GM21529 (cell line): ENCODE measurements at regions not wholly inside any gene's neighbourhood (a gene's known extent, or its start where the extent isn't known, plus 50 kb on each side); places are given as distances from the start of the nearest gene placed in this dataset.
"Not testable (repeated sequence)": the region's sequence is repeated elsewhere in the genome, so short reads cannot be mapped to it uniquely, and the experiment has no call there.

ENCODE experiments used
- ATAC-seq: cut with Tn5 transposase; IDR thresholded peaks from one replicate; pipeline ENCODE4 v1.9.1; 2021; ENCODE audit not compliant: unreplicated experiment

GRCh38 chr2:235432741-235433520 is 60.9 kb upstream of the AGAP1 start:
- no peak for ATAC-seq

GRCh38 chr2:235433860-235434259 is 60.0 kb upstream of the AGAP1 start:
- ATAC-seq: no peak

GRCh38 chr2:235439959-235440662 is 53.7 kb upstream of the AGAP1 start:
- ATAC-seq: no peak

- ATAC-seq: not testable (repeated sequence)
These were observed 50.3 kb upstream of the AGAP1 start for GRCh38 chr2:235443580-235443979.
